Aorta (tissue), 5 donors: ENCODE measurements at regions not wholly inside any gene's neighbourhood (a gene's known extent, or its start where the extent isn't known, plus 50 kb on each side); places are given as distances from the start of the nearest gene placed in this dataset.

Source experiments
- ATAC-seq: fragments of 200-7000 bp; cut with Tn5 transposase; one replicate; pipeline ENCODE4 v1.9.1; 2022; ENCODE audit warnings: moderate library complexity; ENCODE audit not compliant: low FRiP score
- DNase-seq, 2 donors: peaks; one replicate each; pipeline ENCODE4 v3.0.0-alpha.2; 2020
- H3K27ac ChIP-seq, 2 donors: one replicate each; pipeline ENCODE4 v1.5.1; 2013; ENCODE audit warnings: low read length in 2 of 2, mild to moderate bottlenecking in 2 of 2, moderate library complexity in 2 of 2, control low read depth in 1 of 2, inconsistent platforms in 1 of 2, low read depth in 1 of 2
- H3K27me3 ChIP-seq, 2 donors: one replicate each; pipeline ENCODE4 v1.6.1; 2013; ENCODE audit warnings: control low read depth in 1 of 2, low read length in 1 of 2, mild to moderate bottlenecking in 1 of 2, moderate library complexity in 1 of 2; ENCODE audit not compliant: insufficient read depth in 2 of 2, control insufficient read depth in 1 of 2
- H3K36me3 ChIP-seq, 2 donors: one replicate each; pipeline ENCODE4 v1.6.1; 2013; ENCODE audit warnings: control low read depth in 1 of 2, low read length in 1 of 2, mild to moderate bottlenecking in 1 of 2; ENCODE audit not compliant: insufficient read depth in 2 of 2, control insufficient read depth in 1 of 2
- H3K4me1 ChIP-seq, 2 donors: one replicate each; pipeline ENCODE4 v1.6.1; 2013; ENCODE audit warnings: low read length in 2 of 2, control low read depth in 1 of 2, mild to moderate bottlenecking in 1 of 2, moderate library complexity in 1 of 2; ENCODE audit not compliant: insufficient read depth in 2 of 2, control insufficient read depth in 1 of 2
- H3K4me3 ChIP-seq, 2 donors: one replicate each; pipeline ENCODE4 v1.5.1; 2013; ENCODE audit warnings: low read length in 2 of 2, control low read depth in 1 of 2, mild to moderate bottlenecking in 1 of 2
- H3K9me3 ChIP-seq: one replicate; pipeline ENCODE4 v1.6.1; 2013; ENCODE audit warnings: mild to moderate bottlenecking, low read length; ENCODE audit not compliant: control insufficient read depth
- WGBS, 2 donors: extraction: QIAGEN DNeasy Blood & Tissue Kit; methylation state at CpG; one replicate each; pipeline ENCODE4 v1.1.7; 2013; 5-methylcytosine and 5-hydroxymethylcytosine counted together
- intact Hi-C, 2 donors: fragments of 100-400 bp; cut with DNase I; formaldehyde crosslinking; loops; one replicate each; pipeline versions ENCODE4 v1.14.2 to v1.15.0; 2022
- donor health status: healthy with polysubstance abuse.
- donor health status: Bipolar disorder and iron deficiency.
- donor health status: DM: no; HTN: no; CAD: no.
- donor health status: DM: no; HTN: no; CAD: no.
- donor health status: DM: yes; HTN: yes; CAD: no.

GRCh38 chr9:87443461-87443860 lies 54.2 kb upstream of the DAPK1 start:
- Histone ChIP-seq H3K4me3 (no peak overlapping the region), H3K27me3 (no peaks in the 10 kb centered on the region), H3K4me1 (no peaks in the 10 kb centered on the region), H3K36me3 (no peaks in the 10 kb centered on the region), H3K27ac (no peak overlapping the region), H3K9me3 (peaks cover 3% of the 10 kb centered on the region)
- intact Hi-C loops = no loop called here
- no peak for DNase-seq
- 94 to 96% methylated on average over 3 of the region's 3 CpGs for WGBS, 2 donors
- ATAC-seq = no peak

GRCh38 chr9:87445646-87446045 lies 52.0 kb upstream of the DAPK1 start:
- H3K36me3 ChIP-seq = no peaks in the 10 kb centered on the region
- DNase-seq = peak in 1 of 2 donors; percentile 49
- ATAC-seq = no peak
- WGBS, 2 donors = 40 to 48% methylated on average over 5 of the region's 5 CpGs
- no peak overlapping the region for H3K4me3 ChIP-seq
- intact Hi-C loops = no loop called here
- peaks cover 3% of the 10 kb centered on the region for H3K9me3 ChIP-seq
- no peaks in the 10 kb centered on the region for H3K27me3 ChIP-seq
- H3K4me1 ChIP-seq = no peaks in the 10 kb centered on the region
- H3K27ac ChIP-seq = no peak overlapping the region

GRCh38 chr9:87446527-87446926 lies 51.1 kb upstream of the DAPK1 start:
- intact Hi-C loops = no loop called here
- ATAC-seq (no peak), DNase-seq (no peak)
- Histone ChIP-seq H3K27ac (no peak overlapping the region), H3K9me3 (peaks cover 3% of the 10 kb centered on the region), H3K4me3 (no peak overlapping the region), H3K4me1 (no peaks in the 10 kb centered on the region), H3K27me3 (no peaks in the 10 kb centered on the region), H3K36me3 (no peaks in the 10 kb centered on the region)
- WGBS, 2 donors = 89 to 90% methylated on average over 4 of the region's 4 CpGs

GRCh38 chr9:87447547-87448432 lies 49.9 kb upstream of the DAPK1 start:
- peaks cover 3% of the 10 kb centered on the region for H3K9me3 ChIP-seq
- H3K27ac ChIP-seq = no peak overlapping the region
- 38 to 40% methylated on average over 11 of the region's 11 CpGs for WGBS, 2 donors
- no peaks in the 10 kb centered on the region for H3K27me3 ChIP-seq
- no peaks in the 10 kb centered on the region for H3K36me3 ChIP-seq
- H3K4me1 ChIP-seq = no peaks in the 10 kb centered on the region
- no peak for ATAC-seq
- intact Hi-C loops = no loop called here
- DNase-seq = no peak
- H3K4me3 ChIP-seq = no peak overlapping the region
